ENCODE measurements at regions not wholly inside any gene's neighbourhood (a gene's known extent, or its start where the extent isn't known, plus 50 kb on each side); places are given as distances from the start of the nearest gene placed in this dataset.

- Histone ChIP-seq H3K27ac (no peak overlapping the region), H3K27me3 (no peaks in the 10 kb centered on the region), H3K4me3 (no peak overlapping the region), H3K36me3 (replicated peaks in 1 of 2) (no peaks in the 10 kb centered on the region), H3K4me1 (replicated peaks in 1 of 2) (peaks cover 0 to 12% of the 10 kb centered on the region in 2 donors), H3K9me3 (replicated peaks in 1 of 3) (no peaks in the 10 kb centered on the region)
- TF ChIP-seq CTCF (IDR thresholded peaks at IDR 0.05): no peak
- no peak for TF ChIP-seq POLR2A (IDR thresholded peaks at IDR 0.05)
- DNase-seq: no peak
- intact Hi-C loops (cut with DNase I): no loop called here
Measured at GRCh38 chr1:217025381-217025780, 302.2 kb upstream of the ESRRG start.

GRCh38 chr1:217024911-217025310, 301.7 kb upstream of the ESRRG start:
- H3K27me3 ChIP-seq: no peaks in the 10 kb centered on the region
- 78 to 92% (median 84%) methylated on average over 4 of the region's 4 CpGs for WGBS, 4 donors
- H3K4me3 ChIP-seq: no peak overlapping the region
- DNase-seq: no peak
- H3K36me3 ChIP-seq (replicated peaks in 1 of 2): no peaks in the 10 kb centered on the region
- no peaks in the 10 kb centered on the region for H3K9me3 ChIP-seq (replicated peaks in 1 of 3)
- H3K27ac ChIP-seq: no peak overlapping the region
- TF ChIP-seq POLR2A (IDR thresholded peaks at IDR 0.05) (no peak), CTCF (IDR thresholded peaks at IDR 0.05) (no peak)
- peaks cover 0 to 12% of the 10 kb centered on the region in 2 donors for H3K4me1 ChIP-seq (replicated peaks in 1 of 2)
- intact Hi-C loops (cut with DNase I): no loop called here

GRCh38 chr1:217021956-217022355, 298.7 kb upstream of the ESRRG start:
- no peaks in the 10 kb centered on the region for H3K27me3 ChIP-seq
- 57 to 90% (median 76%) methylated on average over 2 of the region's 2 CpGs for WGBS, 4 donors
- no peak for TF ChIP-seq CTCF (IDR thresholded peaks at IDR 0.05)
- no peak for TF ChIP-seq POLR2A (IDR thresholded peaks at IDR 0.05)
- H3K4me3 ChIP-seq: no peak overlapping the region
- no peaks in the 10 kb centered on the region for H3K36me3 ChIP-seq (replicated peaks in 1 of 2)
- H3K9me3 ChIP-seq (replicated peaks in 1 of 3): no peaks in the 10 kb centered on the region
- no peak for DNase-seq
- intact Hi-C loops (cut with DNase I): no loop called here
- H3K27ac ChIP-seq: no peak overlapping the region
- H3K4me1 ChIP-seq (replicated peaks in 1 of 2): no peaks in the 10 kb centered on the region

- WGBS, 4 donors: 41 to 47% (median 44%) methylated on average over 2 of the region's 2 CpGs
- Histone ChIP-seq H3K9me3 (replicated peaks in 1 of 3) (no peaks in the 10 kb centered on the region), H3K27ac (no peak overlapping the region), H3K36me3 (replicated peaks in 1 of 2) (no peaks in the 10 kb centered on the region), H3K4me1 (replicated peaks in 1 of 2) (no peaks in the 10 kb centered on the region), H3K27me3 (no peaks in the 10 kb centered on the region), H3K4me3 (no peak overlapping the region)
- TF ChIP-seq POLR2A (IDR thresholded peaks at IDR 0.05): no peak
- TF ChIP-seq CTCF (IDR thresholded peaks at IDR 0.05): no peak
- intact Hi-C loops (cut with DNase I): no loop called here
- no peak for DNase-seq
Measured at GRCh38 chr1:217021400-217021799, 298.2 kb upstream of the ESRRG start.

Data from adrenal gland (tissue), 9 donors.